Parathyroid adenoma (tissue), 2 donors: ENCODE measurements at regions not wholly inside any gene's neighbourhood (a gene's known extent, or its start where the extent isn't known, plus 50 kb on each side); places are given as distances from the start of the nearest gene placed in this dataset.

Source experiments
- H2AFZ ChIP-seq: fragments of 300-600 bp; sonication (generic); one replicate; pipeline ENCODE4 v1.7.0; 2017; ENCODE audit warnings: antibody characterized with exemption, mild to moderate bottlenecking
- H3K27ac ChIP-seq: fragments of 300-600 bp; sonication (generic); one replicate; pipeline ENCODE4 v1.7.0; 2017
- H3K27me3 ChIP-seq: fragments of 300-600 bp; sonication (generic); one replicate; pipeline ENCODE4 v1.7.0; 2017; ENCODE audit warnings: low read length; ENCODE audit not compliant: control insufficient read depth, insufficient read depth
- H3K36me3 ChIP-seq: fragments of 300-600 bp; sonication (generic); one replicate; pipeline ENCODE4 v1.7.0; 2017; ENCODE audit warnings: low read length; ENCODE audit not compliant: control insufficient read depth, insufficient read depth
- H3K4me1 ChIP-seq: fragments of 300-600 bp; sonication (generic); one replicate; pipeline ENCODE4 v1.7.0; 2017; ENCODE audit warnings: control low read depth
- H3K4me2 ChIP-seq: fragments of 300-600 bp; sonication (generic); one replicate; pipeline ENCODE4 v1.7.0; 2017; ENCODE audit warnings: low read length
- H3K4me3 ChIP-seq: fragments of 300-600 bp; sonication (generic); one replicate; pipeline ENCODE4 v1.7.0; 2017; ENCODE audit warnings: low read depth, low read length
- H3K79me2 ChIP-seq: fragments of 300-600 bp; sonication (generic); one replicate; pipeline ENCODE4 v1.7.0; 2017; ENCODE audit warnings: control low read depth
- H3K9ac ChIP-seq: fragments of 300-600 bp; sonication (generic); one replicate; pipeline ENCODE4 v1.7.0; 2017; ENCODE audit warnings: mild to moderate bottlenecking
- H3K9me3 ChIP-seq: fragments of 300-600 bp; sonication (generic); one replicate; pipeline ENCODE4 v1.7.0; 2017; ENCODE audit warnings: low read length; ENCODE audit not compliant: control insufficient read depth
- TF ChIP-seq, protein P1 (sequence below): fragments of 300-600 bp; sonication (generic); IDR thresholded peaks from one replicate; pipeline ENCODE4 v1.7.0; 2017; ENCODE audit warnings: antibody characterized with exemption, mild to moderate bottlenecking
- donor health status: primary hyperparathyroidism.

DNA sequence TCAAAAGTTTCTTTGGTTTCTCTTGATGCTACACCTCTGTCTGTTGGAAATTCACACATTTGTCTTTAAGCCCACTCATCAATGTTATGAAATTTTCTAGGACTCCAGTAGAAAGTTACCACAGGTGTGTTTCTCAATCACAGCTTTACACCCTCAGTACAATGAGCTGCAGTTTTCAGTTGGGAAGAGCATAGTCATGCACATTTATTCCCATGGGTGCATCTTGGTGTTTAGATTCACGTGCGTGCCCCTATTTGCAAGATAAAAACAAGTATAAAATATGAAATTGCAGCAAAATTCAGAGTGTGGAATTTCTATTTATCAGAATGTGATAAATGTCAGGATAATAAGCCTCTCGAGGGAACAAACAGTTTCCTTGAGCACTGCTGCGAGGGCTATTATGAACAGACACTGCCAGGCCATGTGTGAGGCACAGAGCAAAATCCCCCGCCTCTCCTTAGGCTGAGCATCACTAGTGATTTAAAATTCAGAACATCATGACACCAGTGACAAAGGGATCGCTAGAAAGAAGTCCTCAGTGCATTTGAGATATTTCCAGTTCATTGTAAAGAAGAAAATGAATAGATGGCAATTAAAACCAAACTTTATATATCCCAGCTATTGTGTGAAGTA lies 512.2 kb upstream of the TCF4 start:
- no peaks in the 10 kb centered on the region for H3K27me3 ChIP-seq
- no peaks in the 10 kb centered on the region for H3K36me3 ChIP-seq
- H3K9me3 ChIP-seq = no peaks in the 10 kb centered on the region
- no peak overlapping the region for H3K4me2 ChIP-seq
- TF ChIP-seq, protein P1, sequence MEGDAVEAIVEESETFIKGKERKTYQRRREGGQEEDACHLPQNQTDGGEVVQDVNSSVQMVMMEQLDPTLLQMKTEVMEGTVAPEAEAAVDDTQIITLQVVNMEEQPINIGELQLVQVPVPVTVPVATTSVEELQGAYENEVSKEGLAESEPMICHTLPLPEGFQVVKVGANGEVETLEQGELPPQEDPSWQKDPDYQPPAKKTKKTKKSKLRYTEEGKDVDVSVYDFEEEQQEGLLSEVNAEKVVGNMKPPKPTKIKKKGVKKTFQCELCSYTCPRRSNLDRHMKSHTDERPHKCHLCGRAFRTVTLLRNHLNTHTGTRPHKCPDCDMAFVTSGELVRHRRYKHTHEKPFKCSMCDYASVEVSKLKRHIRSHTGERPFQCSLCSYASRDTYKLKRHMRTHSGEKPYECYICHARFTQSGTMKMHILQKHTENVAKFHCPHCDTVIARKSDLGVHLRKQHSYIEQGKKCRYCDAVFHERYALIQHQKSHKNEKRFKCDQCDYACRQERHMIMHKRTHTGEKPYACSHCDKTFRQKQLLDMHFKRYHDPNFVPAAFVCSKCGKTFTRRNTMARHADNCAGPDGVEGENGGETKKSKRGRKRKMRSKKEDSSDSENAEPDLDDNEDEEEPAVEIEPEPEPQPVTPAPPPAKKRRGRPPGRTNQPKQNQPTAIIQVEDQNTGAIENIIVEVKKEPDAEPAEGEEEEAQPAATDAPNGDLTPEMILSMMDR = no peak
- no peaks in the 10 kb centered on the region for H3K79me2 ChIP-seq
- H3K27ac ChIP-seq = no peak overlapping the region
- no peak overlapping the region for H3K4me3 ChIP-seq
- no peak overlapping the region for H2AFZ ChIP-seq
- H3K9ac ChIP-seq = no peak overlapping the region
- H3K4me1 ChIP-seq = no peaks in the 10 kb centered on the region

- TF ChIP-seq, protein P1 = no peak
- H3K4me2 ChIP-seq = no peak overlapping the region
- H3K9ac ChIP-seq = no peak overlapping the region
- no peaks in the 10 kb centered on the region for H3K36me3 ChIP-seq
- no peaks in the 10 kb centered on the region for H3K79me2 ChIP-seq
- H3K4me1 ChIP-seq = no peaks in the 10 kb centered on the region
- H3K27ac ChIP-seq = no peak overlapping the region
- no peak overlapping the region for H3K4me3 ChIP-seq
- H3K27me3 ChIP-seq = no peaks in the 10 kb centered on the region
- H2AFZ ChIP-seq = no peak overlapping the region
- no peaks in the 10 kb centered on the region for H3K9me3 ChIP-seq
Measured at GRCh38 chr18:56097621-56098020, 509.6 kb upstream of the TCF4 start.

DNA sequence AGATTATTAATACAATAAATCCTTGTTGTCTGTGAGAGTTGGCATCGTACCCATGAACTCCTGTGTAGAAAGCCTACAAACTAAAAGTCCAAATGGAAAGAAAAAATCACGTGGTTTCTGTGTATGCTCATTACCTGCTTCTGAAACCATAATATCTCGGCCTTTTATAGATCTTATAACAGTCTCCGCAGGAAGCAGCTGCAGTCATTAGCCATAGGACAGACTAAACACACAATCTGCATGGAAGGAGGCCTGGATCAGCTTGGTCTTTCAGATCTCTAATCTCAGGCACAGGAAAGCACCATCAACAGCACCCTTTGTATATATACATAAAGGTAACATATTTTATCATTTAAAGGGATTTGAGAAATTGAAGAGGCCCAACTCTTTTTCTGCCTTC lies 508.9 kb upstream of the TCF4 start:
- no peaks in the 10 kb centered on the region for H3K79me2 ChIP-seq
- no peak overlapping the region for H3K4me3 ChIP-seq
- H2AFZ ChIP-seq = no peak overlapping the region
- H3K9me3 ChIP-seq = no peaks in the 10 kb centered on the region
- H3K27ac ChIP-seq = no peak overlapping the region
- no peaks in the 10 kb centered on the region for H3K4me1 ChIP-seq
- TF ChIP-seq, protein P1 = no peak
- no peaks in the 10 kb centered on the region for H3K36me3 ChIP-seq
- H3K9ac ChIP-seq = no peak overlapping the region
- H3K27me3 ChIP-seq = no peaks in the 10 kb centered on the region
- no peak overlapping the region for H3K4me2 ChIP-seq

- TF ChIP-seq, protein P1 = no peak
- Histone ChIP-seq H3K9ac (no peak overlapping the region), H3K4me1 (no peaks in the 10 kb centered on the region), H3K36me3 (no peaks in the 10 kb centered on the region), H3K9me3 (no peaks in the 10 kb centered on the region), H3K79me2 (no peaks in the 10 kb centered on the region), H3K4me3 (no peak overlapping the region), H3K4me2 (no peak overlapping the region), H3K27ac (no peak overlapping the region), H3K27me3 (no peaks in the 10 kb centered on the region), H2AFZ (no peak overlapping the region)
Measured at GRCh38 chr18:56089612-56090258, 501.7 kb upstream of the TCF4 start.

DNA sequence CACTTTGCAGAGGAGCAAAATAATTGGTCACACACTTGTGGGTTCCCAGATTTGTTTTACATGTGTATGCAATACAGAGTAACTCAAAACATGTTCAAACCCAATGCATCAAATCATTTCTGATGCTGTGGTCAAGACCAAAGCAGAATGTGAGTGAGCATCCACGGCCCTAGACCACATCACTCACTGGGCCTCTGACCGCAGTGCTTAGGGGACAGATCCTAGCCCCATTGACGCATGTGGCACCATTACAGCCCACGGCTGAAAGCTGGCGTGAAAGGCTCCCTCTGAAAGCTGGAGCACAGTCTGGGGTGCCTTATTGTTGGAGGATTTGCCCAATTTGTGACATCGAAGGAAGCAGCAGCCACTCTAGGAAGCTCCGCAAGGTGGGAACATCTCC lies 498.8 kb upstream of the TCF4 start:
- no peaks in the 10 kb centered on the region for H3K79me2 ChIP-seq
- no peaks in the 10 kb centered on the region for H3K4me1 ChIP-seq
- no peak overlapping the region for H2AFZ ChIP-seq
- no peak overlapping the region for H3K4me3 ChIP-seq
- no peaks in the 10 kb centered on the region for H3K36me3 ChIP-seq
- TF ChIP-seq, protein P1 = no peak
- H3K4me2 ChIP-seq = no peak overlapping the region
- H3K9ac ChIP-seq = no peak overlapping the region
- H3K27me3 ChIP-seq = no peaks in the 10 kb centered on the region
- H3K27ac ChIP-seq = no peak overlapping the region
- H3K9me3 ChIP-seq = no peaks in the 10 kb centered on the region
